GM21423 (cell line): ENCODE measurements at regions not wholly inside any gene's neighbourhood (a gene's known extent, or its start where the extent isn't known, plus 50 kb on each side); places are given as distances from the start of the nearest gene placed in this dataset.

Experiments used
- ATAC-seq: cut with Tn5 transposase; IDR thresholded peaks from one replicate; pipeline ENCODE4 v1.9.1; 2021; ENCODE audit warnings: mild to moderate bottlenecking, moderate library complexity; ENCODE audit not compliant: unreplicated experiment

GRCh38 chr4:44071959-44072955, 376.4 kb downstream of the KCTD8 start:
- ATAC-seq, result no peak

GRCh38 chr4:44086753-44087152, 361.9 kb downstream of the KCTD8 start:
- ATAC-seq, result no peak

- ATAC-seq, result no peak
Measured at GRCh38 chr4:44093390-44093789, 355.2 kb downstream of the KCTD8 start.

- ATAC-seq, result no peak
Measured at GRCh38 chr4:44098973-44099372, 349.6 kb downstream of the KCTD8 start.

GRCh38 chr4:44100456-44100855, 348.2 kb downstream of the KCTD8 start:
- ATAC-seq, result no peak

- no peak for ATAC-seq
Measured at GRCh38 chr4:44118971-44119680, 329.5 kb downstream of the KCTD8 start.

GRCh38 chr4:44120646-44121045, 328.0 kb downstream of the KCTD8 start:
- ATAC-seq, result no peak

GRCh38 chr4:44121210-44121609, 327.4 kb downstream of the KCTD8 start:
- no peak for ATAC-seq
